OCI-LY3 (cell line): ENCODE measurements at regions not wholly inside any gene's neighbourhood (a gene's known extent, or its start where the extent isn't known, plus 50 kb on each side); places are given as distances from the start of the nearest gene placed in this dataset.

ENCODE experiments used
- H2AFZ ChIP-seq: fragments of 200-600, 300-600 bp; shearing (Covaris generic); 2 replicates; pipeline ENCODE4 v1.6.0; 2014; ENCODE audit warnings: antibody characterized with exemption, low read depth, low read length
- H3K27ac ChIP-seq: fragments of 200-600, 300-600 bp; sonication (generic); 2 replicates; pipeline ENCODE4 v1.5.1; 2014; ENCODE audit warnings: mild to moderate bottlenecking, low read length, moderate library complexity, mixed read lengths
- H3K27me3 ChIP-seq: fragments of 200-600, 300-600 bp; sonication (generic); 2 replicates; pipeline ENCODE4 v1.6.1; 2014; ENCODE audit warnings: low read depth, low read length, mixed read lengths
- H3K36me3 ChIP-seq: fragments of 200-600, 300-600 bp; sonication (generic); replicated peaks from 2 replicates; pipeline ENCODE3; 2014; ENCODE audit warnings: low read depth, low read length, mixed read lengths
- H3K4me1 ChIP-seq: fragments of 300-600, 200-600 bp; sonication (generic); 2 replicates; pipeline ENCODE4 v1.6.1; 2014; ENCODE audit warnings: low read length, mixed read lengths
- H3K4me2 ChIP-seq: fragments of 200-600, 300-600 bp; sonication (generic); 2 replicates; pipeline ENCODE4 v1.6.1; 2014; ENCODE audit warnings: low read length, mixed read lengths
- H3K4me3 ChIP-seq: fragments of 300-600, 200-600 bp; sonication (generic); 2 replicates; pipeline ENCODE4 v1.5.1; 2014; ENCODE audit warnings: antibody characterized with exemption, mild to moderate bottlenecking, low read length, moderate library complexity
- H3K79me2 ChIP-seq: fragments of 300-600, 200-600 bp; shearing (Covaris generic); 2 replicates; pipeline ENCODE4 v1.6.1; 2014; ENCODE audit warnings: mild to moderate bottlenecking, low read length, mixed read lengths
- H3K9ac ChIP-seq: fragments of 300-600, 200-600 bp; shearing (Covaris generic); 2 replicates; pipeline ENCODE4 v1.6.0; 2014; ENCODE audit warnings: mild to moderate bottlenecking, low read length, moderate library complexity
- H3K9me3 ChIP-seq: fragments of 200-600, 300-600 bp; shearing (Covaris generic); 2 replicates; pipeline ENCODE4 v1.6.1; 2014; ENCODE audit warnings: low read length, mixed read lengths; ENCODE audit not compliant: insufficient read depth
- H4K20me1 ChIP-seq: fragments of 200-600, 300-600 bp; sonication (generic); 2 replicates; pipeline ENCODE4 v1.6.1; 2016; ENCODE audit warnings: low read length, mixed read lengths; ENCODE audit not compliant: insufficient read depth
- EZH2phosphoT487 ChIP-seq: fragments of 200-600 bp; shearing (Covaris generic); IDR thresholded peaks from 2 replicates; pipeline ENCODE4 v1.6.1; 2018; ENCODE audit warnings: antibody characterized with exemption, mixed run types, low read depth
- TF ChIP-seq, protein P1 (sequence below): fragments of 200-600, 300-600 bp; sonication (generic); IDR thresholded peaks from 2 replicates; pipeline ENCODE4 v1.5.1; 2014; ENCODE audit warnings: antibody characterized with exemption, low read length, low read depth

GRCh38 chr2:217749008-217749407 lies 253.8 kb downstream of the TNS1 start:
- Histone ChIP-seq H4K20me1 (no peaks in the 10 kb centered on the region), H3K27ac (no peak overlapping the region), H3K9ac (no peak overlapping the region), H2AFZ (no peak overlapping the region), H3K9me3 (no peaks in the 10 kb centered on the region), H3K4me1 (no peaks in the 10 kb centered on the region), H3K36me3 (no peaks in the 10 kb centered on the region), H3K79me2 (no peaks in the 10 kb centered on the region), H3K4me2 (no peak overlapping the region), H3K27me3 (peaks cover 8% of the 10 kb centered on the region; the same call in 1 of the 2 replicates), H3K4me3 (no peak overlapping the region)
- no peak for TF ChIP-seq EZH2phosphoT487
- TF ChIP-seq, protein P1, sequence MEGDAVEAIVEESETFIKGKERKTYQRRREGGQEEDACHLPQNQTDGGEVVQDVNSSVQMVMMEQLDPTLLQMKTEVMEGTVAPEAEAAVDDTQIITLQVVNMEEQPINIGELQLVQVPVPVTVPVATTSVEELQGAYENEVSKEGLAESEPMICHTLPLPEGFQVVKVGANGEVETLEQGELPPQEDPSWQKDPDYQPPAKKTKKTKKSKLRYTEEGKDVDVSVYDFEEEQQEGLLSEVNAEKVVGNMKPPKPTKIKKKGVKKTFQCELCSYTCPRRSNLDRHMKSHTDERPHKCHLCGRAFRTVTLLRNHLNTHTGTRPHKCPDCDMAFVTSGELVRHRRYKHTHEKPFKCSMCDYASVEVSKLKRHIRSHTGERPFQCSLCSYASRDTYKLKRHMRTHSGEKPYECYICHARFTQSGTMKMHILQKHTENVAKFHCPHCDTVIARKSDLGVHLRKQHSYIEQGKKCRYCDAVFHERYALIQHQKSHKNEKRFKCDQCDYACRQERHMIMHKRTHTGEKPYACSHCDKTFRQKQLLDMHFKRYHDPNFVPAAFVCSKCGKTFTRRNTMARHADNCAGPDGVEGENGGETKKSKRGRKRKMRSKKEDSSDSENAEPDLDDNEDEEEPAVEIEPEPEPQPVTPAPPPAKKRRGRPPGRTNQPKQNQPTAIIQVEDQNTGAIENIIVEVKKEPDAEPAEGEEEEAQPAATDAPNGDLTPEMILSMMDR: no peak

- Histone ChIP-seq H2AFZ (no peak overlapping the region), H4K20me1 (no peaks in the 10 kb centered on the region), H3K36me3 (no peaks in the 10 kb centered on the region)
These were observed 256.0 kb downstream of the TNS1 start for GRCh38 chr2:217746808-217747207.

DNA sequence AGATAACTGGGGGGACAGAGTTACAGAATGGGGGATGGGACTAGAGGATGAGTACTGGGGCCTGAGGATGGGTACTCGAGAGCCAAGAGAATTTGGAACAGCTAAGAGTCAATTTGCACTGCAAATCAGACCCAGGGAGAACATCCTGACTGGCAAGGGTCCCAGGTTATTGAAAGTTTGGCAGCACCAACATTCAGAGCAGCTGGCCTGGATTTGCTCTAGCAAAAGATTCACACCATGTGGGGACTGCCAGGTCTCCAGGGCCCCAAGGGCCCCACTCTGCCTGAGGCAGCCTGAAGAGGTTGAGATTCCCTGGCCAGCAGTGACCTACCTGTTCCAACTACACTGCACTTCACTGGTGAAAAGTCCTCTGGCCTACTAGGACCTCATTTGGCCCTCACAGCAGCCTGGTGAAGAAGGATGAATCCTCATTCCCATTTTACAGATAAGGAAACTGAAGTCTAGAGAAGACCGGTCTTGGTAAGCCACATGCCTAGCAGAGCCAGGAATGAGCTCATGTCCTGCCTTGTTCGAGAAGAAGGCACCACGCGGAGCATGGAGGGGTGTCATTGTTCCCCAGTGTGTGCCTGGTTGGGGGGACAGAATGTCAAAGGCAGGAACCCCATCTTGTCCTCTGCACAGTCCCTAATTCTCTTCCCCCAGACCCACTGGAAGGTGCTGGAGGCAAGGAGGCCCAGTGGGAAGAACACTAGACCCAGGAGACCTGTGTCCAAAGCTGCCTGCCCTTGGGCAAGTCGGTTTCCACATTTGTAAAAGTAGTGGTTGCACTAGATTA lies 258.6 kb downstream of the TNS1 start:
- H3K36me3 ChIP-seq: no peaks in the 10 kb centered on the region
- no peak overlapping the region for H3K9ac ChIP-seq
- no peaks in the 10 kb centered on the region for H3K79me2 ChIP-seq
- H3K27me3 ChIP-seq: peaks cover 1% of the 10 kb centered on the region; the same call in 1 of the 2 replicates
- H4K20me1 ChIP-seq: no peaks in the 10 kb centered on the region
- H3K4me2 ChIP-seq: no peak overlapping the region
- H3K4me1 ChIP-seq: no peaks in the 10 kb centered on the region
- no peak overlapping the region for H3K4me3 ChIP-seq
- no peak overlapping the region for H3K27ac ChIP-seq
- H3K9me3 ChIP-seq: no peaks in the 10 kb centered on the region
- H2AFZ ChIP-seq: no peak overlapping the region
- no peak for TF ChIP-seq EZH2phosphoT487
- TF ChIP-seq, protein P1: no peak

More at GRCh38 chr2:217746808-217747207, 256.0 kb downstream of the TNS1 start:
- Histone ChIP-seq H3K27me3 (peaks cover 1% of the 10 kb centered on the region; the same call in 1 of the 2 replicates), H3K4me2 (no peak overlapping the region), H3K9me3 (no peaks in the 10 kb centered on the region), H3K4me1 (no peaks in the 10 kb centered on the region), H3K79me2 (no peaks in the 10 kb centered on the region), H3K9ac (no peak overlapping the region), H3K4me3 (no peak overlapping the region), H3K27ac (no peak overlapping the region)
- TF ChIP-seq, protein P1: no peak
- no peak for TF ChIP-seq EZH2phosphoT487

GRCh38 chr2:217743407-217743806 lies 259.4 kb downstream of the TNS1 start:
- no peaks in the 10 kb centered on the region for H4K20me1 ChIP-seq

More at GRCh38 chr2:217743407-217743806, 259.4 kb downstream of the TNS1 start:
- TF ChIP-seq EZH2phosphoT487: no peak
- TF ChIP-seq, protein P1: no peak
- no peak overlapping the region for H3K27ac ChIP-seq
- H3K36me3 ChIP-seq: no peaks in the 10 kb centered on the region
- H3K4me1 ChIP-seq: no peaks in the 10 kb centered on the region
- no peak overlapping the region for H2AFZ ChIP-seq
- no peak overlapping the region for H3K4me2 ChIP-seq
- no peaks in the 10 kb centered on the region for H3K9me3 ChIP-seq
- no peak overlapping the region for H3K9ac ChIP-seq
- H3K79me2 ChIP-seq: no peaks in the 10 kb centered on the region
- H3K27me3 ChIP-seq: peaks cover 4% of the 10 kb centered on the region; the same call in 1 of the 2 replicates
- H3K4me3 ChIP-seq: no peak overlapping the region
